ENCODE measurements at regions not wholly inside any gene's neighbourhood (a gene's known extent, or its start where the extent isn't known, plus 50 kb on each side); places are given as distances from the start of the nearest gene placed in this dataset.
"Not testable (repeated sequence)": the region's sequence is repeated elsewhere in the genome, so short reads cannot be mapped to it uniquely, and the experiment has no call there.

DNA sequence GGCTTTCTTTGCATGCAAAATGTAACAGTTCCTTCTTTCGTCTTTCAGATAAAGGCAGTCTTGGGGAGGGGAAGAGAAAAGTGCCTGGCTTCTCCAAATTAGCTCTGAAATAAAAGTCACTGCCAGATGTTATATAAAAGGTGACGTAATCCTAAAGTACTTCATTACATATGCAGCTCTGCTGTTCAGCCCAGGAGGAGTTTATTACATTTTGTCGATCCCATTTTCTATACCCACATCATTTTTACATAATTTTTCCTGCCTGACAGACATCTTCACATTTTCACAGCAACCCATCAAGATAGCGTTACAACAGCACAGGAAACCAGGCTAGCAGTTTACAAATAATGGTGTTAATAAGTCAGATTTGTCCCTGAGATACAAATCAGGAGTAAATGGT is 86.7 kb upstream of the SLC30A5 start:
- DNase-seq (ENCODE audit: low read depth): no peak
- TF ChIP-seq, protein P1, sequence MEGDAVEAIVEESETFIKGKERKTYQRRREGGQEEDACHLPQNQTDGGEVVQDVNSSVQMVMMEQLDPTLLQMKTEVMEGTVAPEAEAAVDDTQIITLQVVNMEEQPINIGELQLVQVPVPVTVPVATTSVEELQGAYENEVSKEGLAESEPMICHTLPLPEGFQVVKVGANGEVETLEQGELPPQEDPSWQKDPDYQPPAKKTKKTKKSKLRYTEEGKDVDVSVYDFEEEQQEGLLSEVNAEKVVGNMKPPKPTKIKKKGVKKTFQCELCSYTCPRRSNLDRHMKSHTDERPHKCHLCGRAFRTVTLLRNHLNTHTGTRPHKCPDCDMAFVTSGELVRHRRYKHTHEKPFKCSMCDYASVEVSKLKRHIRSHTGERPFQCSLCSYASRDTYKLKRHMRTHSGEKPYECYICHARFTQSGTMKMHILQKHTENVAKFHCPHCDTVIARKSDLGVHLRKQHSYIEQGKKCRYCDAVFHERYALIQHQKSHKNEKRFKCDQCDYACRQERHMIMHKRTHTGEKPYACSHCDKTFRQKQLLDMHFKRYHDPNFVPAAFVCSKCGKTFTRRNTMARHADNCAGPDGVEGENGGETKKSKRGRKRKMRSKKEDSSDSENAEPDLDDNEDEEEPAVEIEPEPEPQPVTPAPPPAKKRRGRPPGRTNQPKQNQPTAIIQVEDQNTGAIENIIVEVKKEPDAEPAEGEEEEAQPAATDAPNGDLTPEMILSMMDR (IDR thresholded peaks at IDR 0.05; ENCODE audit: insufficient read depth, low read depth, low read length, missing control alignments): no peak
- no peak overlapping the region for H3K4me3 ChIP-seq (ENCODE audit: low read depth, low read length)

DNA sequence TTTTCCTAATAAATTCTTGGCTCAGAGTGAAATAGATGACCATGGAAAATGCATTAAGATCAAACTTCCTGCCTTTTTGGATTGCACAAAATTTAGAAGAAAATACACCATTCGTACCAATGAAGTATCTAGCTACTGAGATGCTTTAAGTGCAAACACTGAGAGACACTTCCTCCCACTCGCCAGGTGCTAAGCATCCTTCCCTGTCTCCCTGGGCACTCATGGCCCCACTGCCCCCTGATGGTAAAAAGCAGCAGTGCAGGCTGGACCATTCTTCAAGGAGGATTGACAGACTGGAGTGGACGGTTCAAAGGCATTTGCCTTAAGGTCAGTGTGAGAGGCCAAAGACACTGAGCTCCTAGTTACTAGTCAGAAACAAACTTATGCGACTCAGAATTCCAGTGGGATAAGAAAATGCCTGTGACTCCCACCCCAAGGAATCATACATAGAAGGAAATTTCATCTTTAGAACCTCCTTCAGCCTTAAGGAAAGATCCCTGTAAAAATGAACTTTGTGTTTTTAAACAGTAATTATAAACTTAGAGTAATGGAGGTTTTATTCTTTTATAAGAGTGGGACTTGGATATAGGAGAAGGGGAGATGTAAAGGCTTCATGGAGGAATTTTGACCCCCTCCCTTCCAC is 86.0 kb upstream of the SLC30A5 start:
- DNase-seq (ENCODE audit: low read depth): peak; percentile 83
- no peak overlapping the region for H3K4me3 ChIP-seq (ENCODE audit: low read depth, low read length)
- TF ChIP-seq, protein P1 (IDR thresholded peaks at IDR 0.05; ENCODE audit: insufficient read depth, low read depth, low read length, missing control alignments): peak; percentile 99

DNA sequence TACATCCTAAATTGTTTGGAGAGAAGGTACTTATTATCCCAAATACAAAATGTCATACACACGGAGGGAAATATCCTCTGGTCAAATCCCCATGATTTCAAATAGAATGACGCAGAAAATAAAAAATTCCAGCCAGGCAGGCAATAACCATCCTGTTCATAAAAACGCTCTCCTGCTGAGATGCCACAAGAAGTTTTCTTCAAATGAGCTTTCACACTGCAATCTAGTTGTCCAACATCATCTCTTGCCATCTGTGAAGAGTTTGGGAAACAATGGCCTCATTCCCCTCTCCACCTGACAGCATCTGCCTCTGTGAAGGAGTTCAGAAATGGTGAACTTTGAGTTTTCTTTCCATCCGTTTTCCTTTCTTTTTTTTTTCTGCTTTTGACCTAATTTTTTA is 83.3 kb upstream of the SLC30A5 start:
- TF ChIP-seq, protein P1 (IDR thresholded peaks at IDR 0.05; ENCODE audit: insufficient read depth, low read depth, low read length, missing control alignments): no peak
- DNase-seq (ENCODE audit: low read depth): no peak
- H3K4me3 ChIP-seq (ENCODE audit: low read depth, low read length): no peak overlapping the region

DNA sequence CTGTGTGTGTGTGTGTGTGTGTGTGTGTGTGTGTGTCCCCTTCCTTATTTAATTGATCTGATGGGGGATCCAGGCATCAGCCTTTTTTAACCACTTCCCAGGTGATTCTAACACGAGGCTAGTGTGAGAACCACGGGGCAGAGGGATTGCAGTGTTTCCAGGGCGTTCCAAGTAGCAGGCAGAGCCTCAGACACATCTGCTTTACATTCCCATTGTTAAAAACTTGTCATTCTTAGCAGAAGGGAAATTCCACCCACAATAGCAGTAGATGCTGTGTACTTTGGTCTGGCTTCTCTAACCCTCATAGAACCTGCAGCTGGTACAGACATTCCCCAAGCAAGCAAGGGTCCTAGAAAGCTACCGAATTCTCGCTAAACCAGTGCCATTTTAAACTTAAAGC is 81.9 kb upstream of the SLC30A5 start:
- DNase-seq (ENCODE audit: low read depth): no peak
- TF ChIP-seq, protein P1 (IDR thresholded peaks at IDR 0.05; ENCODE audit: insufficient read depth, low read depth, low read length, missing control alignments): no peak
- H3K4me3 ChIP-seq (ENCODE audit: low read depth, low read length): no peak overlapping the region

DNA sequence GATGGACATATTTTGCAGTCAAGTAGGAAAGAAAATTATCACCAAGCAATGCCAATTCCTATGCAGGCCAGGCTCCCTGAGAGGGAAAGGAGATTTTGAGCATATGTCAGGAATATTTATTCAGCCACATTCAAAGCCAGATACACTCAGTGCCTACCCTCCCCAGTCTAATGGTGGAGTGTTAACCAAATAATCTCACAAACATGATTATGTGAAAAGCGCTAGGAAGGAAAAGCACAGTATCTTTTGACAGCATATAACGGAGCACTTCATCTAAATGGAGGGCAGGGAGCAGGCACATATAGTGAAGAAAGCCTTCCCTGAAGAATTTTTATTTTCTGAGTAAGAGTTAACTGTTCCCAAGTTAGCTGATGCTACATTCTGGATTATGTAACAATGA is 80.3 kb upstream of the SLC30A5 start:
- TF ChIP-seq, protein P1 (IDR thresholded peaks at IDR 0.05; ENCODE audit: insufficient read depth, low read depth, low read length, missing control alignments): no peak
- no peak for DNase-seq (ENCODE audit: low read depth)

DNA sequence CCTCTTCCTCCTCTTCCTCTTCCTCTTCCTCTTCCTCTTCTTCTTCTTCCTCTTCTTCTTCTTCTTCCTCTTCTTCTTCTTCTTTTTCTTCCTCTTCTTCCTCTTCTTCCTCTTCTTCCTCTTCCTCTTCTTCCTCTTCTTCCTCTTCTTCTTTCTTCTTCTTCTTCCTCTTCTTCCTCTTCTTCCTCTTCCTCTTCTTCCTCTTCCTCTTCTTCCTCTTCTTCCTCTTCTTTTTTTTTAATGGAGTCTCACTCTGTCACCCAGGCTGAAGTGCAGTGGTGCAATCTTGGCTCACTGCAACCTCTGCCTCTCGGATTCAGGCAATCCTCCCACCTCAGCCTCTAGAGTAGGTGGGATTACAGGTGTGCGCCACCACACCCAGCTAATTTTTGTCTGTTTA is 79.8 kb upstream of the SLC30A5 start:
- H3K4me3 ChIP-seq (ENCODE audit: low read depth, low read length); DNase-seq (ENCODE audit: low read depth): not testable (repeated sequence)

More for the DNA sequence above, 80.3 kb upstream of the SLC30A5 start:
- no peak overlapping the region for H3K4me3 ChIP-seq (ENCODE audit: low read depth, low read length)

DNA sequence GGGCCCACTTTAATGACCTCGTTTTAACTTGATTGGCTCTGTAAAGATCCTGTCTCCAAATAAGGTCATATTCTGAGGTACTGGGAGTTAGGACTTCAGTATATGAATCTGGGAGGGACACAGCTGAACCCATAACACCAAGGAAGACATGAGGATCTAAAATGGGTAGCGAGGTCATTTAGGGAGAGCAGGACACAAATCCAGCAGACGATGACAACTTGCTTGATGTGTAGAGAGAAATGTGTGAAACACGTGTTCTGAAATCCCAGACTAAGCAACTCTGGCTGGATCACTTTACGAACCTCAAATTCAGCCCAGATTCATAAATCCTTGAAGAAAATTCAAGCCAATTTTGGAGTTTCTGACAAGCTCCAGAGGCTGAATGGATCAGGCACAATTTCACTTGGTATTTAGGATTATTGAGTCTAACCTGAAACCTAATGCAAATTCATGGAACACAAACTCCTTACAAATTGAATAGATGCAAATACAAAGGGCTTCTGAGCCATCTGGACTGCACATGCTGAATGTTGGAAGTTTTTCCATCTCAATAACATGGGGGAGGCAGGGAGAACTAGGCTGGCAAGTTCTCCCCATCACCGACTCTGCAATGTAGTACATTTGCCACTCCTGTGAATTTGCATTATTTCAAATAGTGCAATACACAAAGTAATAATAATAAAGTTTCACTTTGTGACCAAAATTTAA is 74.0 kb upstream of the SLC30A5 start:
- no peak overlapping the region for H3K4me3 ChIP-seq (ENCODE audit: low read depth, low read length)
- no peak for DNase-seq (ENCODE audit: low read depth)
- TF ChIP-seq, protein P1 (IDR thresholded peaks at IDR 0.05; ENCODE audit: insufficient read depth, low read depth, low read length, missing control alignments): no peak
